Umbilical cord (tissue), 1 donor: ENCODE measurements at regions not wholly inside any gene's neighbourhood (a gene's known extent, or its start where the extent isn't known, plus 50 kb on each side); places are given as distances from the start of the nearest gene placed in this dataset.

Experiments
- DNase-seq: peaks from one replicate; pipeline ENCODE4 v3.0.0-alpha.2; 2015; ENCODE audit warnings: low spot score

DNA sequence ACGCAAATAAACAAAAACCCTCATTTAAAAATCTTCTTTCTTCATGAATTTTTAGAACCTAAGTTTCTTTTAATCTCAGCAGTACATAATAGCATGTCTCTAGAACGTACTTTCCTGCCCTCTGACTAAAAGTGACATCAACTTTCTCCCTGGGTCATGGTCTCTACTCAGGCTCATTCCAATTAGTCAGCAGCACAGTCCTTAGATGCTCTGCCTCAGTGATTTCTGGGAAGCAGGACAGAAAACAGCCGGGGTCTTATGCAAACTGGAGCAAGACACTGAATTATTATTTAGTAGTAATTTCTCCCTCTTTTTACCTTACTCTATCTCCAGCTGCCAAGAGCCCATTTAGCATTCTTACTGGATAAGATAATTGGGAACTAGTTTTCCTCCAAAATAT, 365.2 kb downstream of the TUSC7 start:
- no peak for DNase-seq

DNA sequence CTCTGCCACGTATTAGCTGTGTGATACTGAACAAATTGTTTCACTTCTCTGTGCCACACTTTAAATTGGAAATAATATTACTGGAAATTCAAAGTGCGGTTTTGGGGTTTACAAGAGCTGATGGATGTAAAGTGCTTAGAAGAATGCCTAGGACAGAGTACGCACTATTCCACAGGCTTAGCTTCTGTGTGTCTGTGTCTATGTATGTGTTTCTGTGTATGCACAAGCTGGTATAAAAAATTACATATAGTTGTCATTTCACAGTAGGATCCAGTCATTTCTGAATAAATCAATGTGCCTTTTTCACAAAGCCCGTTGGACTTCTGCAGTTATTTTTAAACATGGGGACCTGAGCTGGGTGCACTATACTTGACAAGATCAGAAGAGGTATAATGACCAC, 370.4 kb downstream of the TUSC7 start:
- DNase-seq = no peak

GRCh38 chr3:117080872-117081271, 371.3 kb downstream of the TUSC7 start:
- no peak for DNase-seq

DNA sequence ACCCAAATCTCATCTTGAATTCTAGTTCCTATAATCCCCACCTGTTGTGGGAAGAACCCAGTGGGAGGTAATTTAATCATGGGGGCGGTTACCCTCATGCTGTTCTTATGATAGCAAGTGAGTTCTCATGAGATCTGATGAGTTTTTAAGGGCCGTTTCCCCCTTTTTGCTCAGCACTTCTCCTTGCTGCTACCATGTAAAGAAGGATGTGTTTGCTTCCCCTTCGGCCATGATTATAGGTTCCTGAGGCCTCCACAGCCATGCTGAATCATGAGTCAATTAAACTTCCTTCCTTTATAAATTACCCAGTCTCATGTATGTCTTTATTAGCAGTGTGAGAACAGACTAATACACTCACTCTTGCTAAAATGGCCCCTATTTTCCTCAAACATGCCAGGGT, 374.7 kb downstream of the TUSC7 start:
- DNase-seq = no peak

DNA sequence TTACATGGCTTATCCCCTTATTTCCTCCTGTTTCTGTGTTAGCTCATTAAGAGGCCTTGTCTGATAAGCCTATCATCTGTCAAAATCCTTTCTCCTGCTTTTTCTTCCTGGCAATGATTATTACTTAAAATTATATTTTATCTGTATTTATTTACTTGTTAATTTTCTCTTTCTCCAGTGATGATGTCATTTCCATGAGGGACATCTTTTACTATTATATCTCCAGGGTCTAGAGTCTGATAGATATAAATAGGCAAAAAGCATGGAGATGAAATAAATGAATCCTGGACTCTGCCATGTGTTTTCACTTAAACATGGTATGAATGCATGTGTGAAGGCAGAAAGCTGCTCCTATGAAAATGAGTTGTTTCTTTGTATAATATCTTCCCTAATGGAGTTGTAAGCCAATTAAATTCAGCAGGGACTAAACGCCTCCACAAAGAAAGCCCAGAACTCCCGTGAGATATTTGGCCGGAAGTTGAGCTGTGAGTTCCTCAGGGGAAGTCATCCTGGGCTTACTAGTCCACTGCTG, 375.2 kb downstream of the TUSC7 start:
- no peak for DNase-seq

DNA sequence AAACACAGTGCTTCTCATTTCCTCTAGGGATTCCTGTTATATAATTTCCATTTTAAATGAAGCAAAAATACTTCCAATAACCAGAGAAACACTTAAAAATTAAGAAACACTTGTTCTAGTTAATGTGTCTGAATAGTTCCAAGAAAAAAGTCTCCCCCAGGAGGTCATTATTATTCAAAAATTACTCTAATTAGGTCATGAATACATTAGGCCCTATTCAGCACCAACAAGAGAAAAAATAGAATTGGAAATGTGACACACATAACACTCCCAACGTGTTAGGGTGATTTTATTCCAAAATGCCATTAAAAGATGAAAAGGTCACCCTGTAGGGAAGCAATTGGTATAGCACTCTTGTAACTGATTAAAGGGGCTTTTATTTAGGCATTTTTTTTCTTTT, 382.1 kb downstream of the TUSC7 start:
- no peak for DNase-seq

- no peak for DNase-seq
Observed at GRCh38 chr3:117096549-117096948, 387.0 kb downstream of the TUSC7 start.

- no peak for DNase-seq
Observed at GRCh38 chr3:117097351-117097750, 387.8 kb downstream of the TUSC7 start.

- no peak for DNase-seq
Observed at GRCh38 chr3:117101697-117102096, 392.1 kb downstream of the TUSC7 start.

- no peak for DNase-seq
Observed at GRCh38 chr3:117102426-117102825, 392.8 kb downstream of the TUSC7 start.

- DNase-seq = no peak
Observed at GRCh38 chr3:117103675-117104074, 394.1 kb downstream of the TUSC7 start.

DNA sequence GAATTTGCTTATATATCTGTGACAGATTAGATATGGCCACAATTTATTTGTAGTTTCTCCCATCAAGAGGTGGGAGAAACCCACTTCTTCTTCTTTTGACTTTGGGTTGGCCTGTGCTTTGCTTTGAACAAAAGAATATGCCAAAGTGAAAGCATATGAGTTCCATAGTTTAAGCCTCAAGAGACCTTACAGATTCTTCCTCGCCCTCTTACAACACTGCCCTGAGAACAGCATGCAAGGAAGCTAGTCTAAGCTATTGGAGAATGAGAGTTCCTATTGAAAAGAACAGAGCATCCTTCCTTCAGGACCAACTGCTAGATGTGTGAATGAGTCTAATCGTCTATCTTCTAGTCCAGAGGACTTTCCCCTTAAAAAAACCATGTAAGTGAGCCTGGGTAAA, 394.8 kb downstream of the TUSC7 start:
- no peak for DNase-seq

DNA sequence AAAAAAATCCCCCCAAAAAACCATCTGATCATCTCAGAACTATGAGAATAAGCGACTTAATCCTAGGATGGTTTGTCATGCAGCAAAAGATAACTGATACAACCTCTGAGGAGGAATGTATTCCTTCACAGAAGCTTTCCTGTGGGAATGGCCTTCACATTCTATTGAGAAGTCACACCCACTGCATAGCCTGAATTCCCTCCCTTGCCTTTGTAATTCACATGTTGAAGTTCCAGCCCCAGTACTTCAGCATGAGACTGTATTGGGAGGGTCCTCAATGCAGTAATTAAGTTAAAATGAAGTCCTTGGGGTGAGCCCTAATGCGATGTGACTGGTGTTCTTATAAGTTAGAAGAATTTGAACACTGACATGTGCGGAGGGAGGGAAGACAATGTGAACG, 395.2 kb downstream of the TUSC7 start:
- no peak for DNase-seq

DNA sequence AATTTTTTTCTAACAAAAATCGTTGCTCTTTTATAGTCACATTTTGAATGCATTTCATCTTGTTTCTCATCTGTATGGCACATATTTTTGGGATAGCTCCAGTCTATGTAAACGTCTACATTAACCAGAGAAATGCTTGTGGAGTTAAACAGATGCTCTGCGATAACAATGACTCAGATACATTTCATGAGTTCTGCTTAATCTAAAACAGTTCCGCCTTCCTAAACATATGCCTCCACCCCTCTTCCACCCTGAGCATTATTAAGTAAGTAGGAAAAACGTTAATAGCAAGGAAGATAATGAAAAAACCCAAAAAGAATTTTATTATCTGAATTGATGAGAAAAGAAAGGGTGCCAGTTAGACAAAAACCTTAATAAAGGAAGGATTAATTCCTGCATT, 396.1 kb downstream of the TUSC7 start:
- peak; percentile 65 for DNase-seq

GRCh38 chr3:117106396-117106795, 396.8 kb downstream of the TUSC7 start:
- DNase-seq = no peak

GRCh38 chr3:117107946-117108345, 398.4 kb downstream of the TUSC7 start:
- DNase-seq = no peak

DNA sequence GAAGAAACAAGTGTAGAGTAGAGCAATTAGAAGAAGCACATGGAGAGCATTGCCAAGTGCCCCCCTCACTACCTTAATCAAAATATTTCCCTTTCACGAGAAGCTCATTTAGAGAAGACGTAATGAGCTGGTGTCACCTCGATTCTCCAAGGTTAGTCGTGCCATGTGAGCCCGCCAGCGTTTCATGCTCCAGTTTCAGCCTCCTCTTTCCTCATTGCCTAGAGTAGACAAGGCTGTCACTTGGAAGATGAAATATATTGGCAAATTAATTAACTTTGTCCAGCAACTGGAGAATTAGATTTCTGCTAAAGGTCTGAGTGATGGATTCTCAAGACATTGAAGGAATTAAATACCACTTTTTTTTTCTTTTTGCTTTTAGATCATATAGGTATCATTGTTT, 399.6 kb downstream of the TUSC7 start:
- DNase-seq = no peak

DNA sequence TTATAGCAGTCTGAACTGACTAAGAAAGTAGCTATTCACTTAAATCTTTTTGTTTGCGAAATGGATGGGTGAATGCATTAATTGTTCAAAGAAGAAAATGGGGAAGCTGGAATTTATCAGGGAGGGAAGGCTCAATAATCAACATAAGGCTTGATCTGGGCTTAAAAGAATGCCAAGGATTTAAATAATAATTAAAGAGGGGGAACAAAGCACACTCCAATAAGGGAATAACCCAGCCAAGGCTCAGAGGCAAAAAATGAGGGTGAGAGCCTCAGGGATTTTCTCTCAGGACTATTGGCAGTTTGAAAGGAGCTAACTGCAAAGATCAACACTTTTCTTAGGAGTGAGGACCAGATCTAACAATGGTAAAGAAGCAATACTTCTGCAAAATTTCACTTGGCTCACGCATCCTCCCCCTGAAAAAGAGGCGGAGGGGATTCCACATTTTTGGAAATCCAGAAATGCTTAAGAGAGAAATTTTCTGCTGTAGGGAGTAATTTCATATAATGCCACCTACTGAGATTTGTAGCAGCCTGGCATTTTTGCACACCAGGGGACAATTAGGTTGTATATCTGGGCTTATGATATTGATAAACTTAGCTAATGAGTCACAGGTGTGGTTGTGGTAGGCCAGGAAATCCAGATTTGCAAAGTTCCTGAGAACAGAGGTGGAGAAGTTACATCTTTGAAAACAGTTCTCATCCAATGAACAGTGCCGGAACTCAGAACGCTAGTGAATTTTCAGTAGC, 405.1 kb downstream of the TUSC7 start:
- no peak for DNase-seq

DNA sequence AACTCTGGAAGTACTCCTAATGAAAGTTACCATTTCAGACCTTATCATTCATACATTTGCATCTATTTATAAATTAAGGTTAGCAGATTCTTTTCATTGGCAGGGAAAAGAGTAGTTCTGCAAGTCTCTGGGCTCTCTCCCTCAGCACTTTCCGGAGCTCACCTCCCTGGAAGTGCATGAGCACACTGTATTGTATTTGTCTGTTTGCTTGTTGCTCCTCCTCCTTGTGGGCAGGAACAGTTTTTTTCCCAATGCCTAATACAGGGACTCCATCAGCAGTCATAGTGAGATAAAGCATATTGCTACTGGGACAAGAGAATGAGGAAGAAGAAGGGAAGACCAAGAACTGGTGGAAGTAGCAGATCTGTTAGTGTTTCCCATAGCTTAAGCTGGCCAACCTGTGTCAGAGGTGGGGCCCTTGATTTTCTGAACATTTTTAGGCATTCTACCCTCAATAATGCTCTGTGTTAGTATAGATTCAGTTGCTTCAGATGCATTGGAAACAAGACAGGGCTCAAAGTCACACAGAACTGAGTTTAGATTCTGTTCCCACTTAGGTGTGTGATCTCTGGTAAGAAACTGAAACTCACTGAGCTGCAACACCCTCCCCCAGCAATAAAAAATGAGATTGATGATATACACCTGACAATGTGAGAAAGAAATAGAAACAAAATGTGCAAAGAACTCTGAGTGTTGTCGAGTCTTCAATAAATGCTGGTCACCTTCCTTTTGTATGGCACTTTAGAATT, 407.8 kb downstream of the TUSC7 start:
- DNase-seq = no peak

DNA sequence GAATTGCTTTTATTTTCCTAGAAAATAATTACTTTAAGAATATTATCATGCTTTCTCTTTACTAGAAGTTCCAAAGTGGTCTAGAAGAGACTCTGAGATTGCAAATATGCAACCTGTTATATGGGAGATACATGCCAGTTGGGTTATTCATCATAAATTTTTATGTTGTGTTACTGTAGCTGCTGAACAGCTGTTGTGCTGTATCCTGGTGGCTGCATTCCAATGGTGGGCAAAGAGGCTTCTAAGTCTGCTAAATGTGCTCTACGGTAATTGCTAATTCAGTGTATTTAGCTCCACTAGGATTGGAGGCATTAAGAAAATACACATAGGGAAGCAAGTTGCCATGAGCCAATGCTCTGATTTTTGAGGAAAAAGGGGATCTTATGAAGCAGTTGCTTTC, 409.0 kb downstream of the TUSC7 start:
- no peak for DNase-seq

- DNase-seq = no peak
Observed at GRCh38 chr3:117120014-117120413, 410.4 kb downstream of the TUSC7 start.

GRCh38 chr3:117122609-117123008, 413.0 kb downstream of the TUSC7 start:
- no peak for DNase-seq

- no peak for DNase-seq
Observed at GRCh38 chr3:117126460-117126859, 416.9 kb downstream of the TUSC7 start.
